A673 (cell line): ENCODE measurements at regions not wholly inside any gene's neighbourhood (a gene's known extent, or its start where the extent isn't known, plus 50 kb on each side); places are given as distances from the start of the nearest gene placed in this dataset.

Source experiments
- CTCF ChIP-seq: fragments of 300-800, 200-600 bp; sonication (generic); conservative IDR thresholded peaks from 2 replicates; pipeline ENCODE4 v1.5.1; 2017; ENCODE audit warnings: low read depth, mild to moderate bottlenecking, antibody characterized with exemption, low read length, moderate library complexity, mixed read lengths
- EZH2 ChIP-seq: fragments of 200-600 bp; sonication (generic); IDR thresholded peaks from 2 replicates; pipeline ENCODE4 v1.6.1; 2017; ENCODE audit warnings: borderline replicate concordance, low read depth, mild to moderate bottlenecking, mixed read lengths, antibody characterized with exemption, low read length; ENCODE audit not compliant: poor library complexity, severe bottlenecking

- TF ChIP-seq CTCF (no peak), EZH2 (no peak)
Measured at GRCh38 chr3:64760258-64760657, 72.5 kb upstream of the ADAMTS9 start.
